ENCODE measurements at regions not wholly inside any gene's neighbourhood (a gene's known extent, or its start where the extent isn't known, plus 50 kb on each side); places are given as distances from the start of the nearest gene placed in this dataset.
"Not testable (repeated sequence)": the region's sequence is repeated elsewhere in the genome, so short reads cannot be mapped to it uniquely, and the experiment has no call there.

DNA sequence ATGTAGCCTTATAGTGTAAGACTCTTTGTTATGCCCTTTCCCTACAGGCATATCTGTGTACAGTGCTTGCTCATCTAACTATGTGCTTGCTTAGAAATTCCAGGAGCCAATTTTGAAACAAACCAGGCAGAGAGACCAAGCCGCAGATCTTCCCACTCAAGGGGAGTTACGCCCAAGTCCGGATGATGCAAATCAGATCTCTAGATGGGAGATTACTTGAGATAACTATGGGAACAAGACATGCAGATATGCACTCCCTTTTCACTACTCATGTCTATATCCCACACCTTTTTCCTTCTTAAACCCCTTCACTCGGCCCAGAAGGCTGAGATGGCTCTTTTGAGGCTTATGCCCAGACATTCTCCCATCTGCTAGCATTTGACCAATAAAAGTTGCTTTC, 179.7 kb upstream of the ZNF658 start:
- H3K9me3 ChIP-seq; H3K4me1 ChIP-seq; ATAC-seq; H3K27me3 ChIP-seq; H3K4me3 ChIP-seq; H3K36me3 ChIP-seq; intact Hi-C loops (cut with DNase I); DNase-seq; H3K27ac ChIP-seq: not testable (repeated sequence)
- WGBS, 2 donors = no CpG with 5 or more reads among the region's 4 CpGs

DNA sequence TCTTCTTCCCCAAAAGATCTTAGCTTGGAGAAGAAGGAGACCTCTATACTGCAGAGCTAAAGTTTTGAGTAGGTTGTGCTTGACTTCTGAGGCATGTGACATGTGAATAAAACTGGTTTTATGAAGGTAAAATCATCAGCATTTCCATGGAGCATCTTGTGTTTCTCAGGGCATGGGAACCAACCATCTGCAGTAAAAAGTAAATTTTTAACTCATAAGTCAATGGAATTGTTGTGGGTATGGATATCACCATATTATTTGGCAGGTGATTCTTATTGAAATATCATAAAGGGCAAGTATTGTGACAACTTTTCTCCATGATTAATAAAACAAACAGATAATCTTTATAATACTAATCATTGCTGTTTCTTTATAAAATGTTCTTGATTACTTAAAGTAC, 173.0 kb upstream of the ZNF658 start:
- H3K9me3 ChIP-seq; H3K27ac ChIP-seq; H3K4me3 ChIP-seq; intact Hi-C loops (cut with DNase I); H3K36me3 ChIP-seq; ATAC-seq; H3K4me1 ChIP-seq; H3K27me3 ChIP-seq; DNase-seq: not testable (repeated sequence)

DNA sequence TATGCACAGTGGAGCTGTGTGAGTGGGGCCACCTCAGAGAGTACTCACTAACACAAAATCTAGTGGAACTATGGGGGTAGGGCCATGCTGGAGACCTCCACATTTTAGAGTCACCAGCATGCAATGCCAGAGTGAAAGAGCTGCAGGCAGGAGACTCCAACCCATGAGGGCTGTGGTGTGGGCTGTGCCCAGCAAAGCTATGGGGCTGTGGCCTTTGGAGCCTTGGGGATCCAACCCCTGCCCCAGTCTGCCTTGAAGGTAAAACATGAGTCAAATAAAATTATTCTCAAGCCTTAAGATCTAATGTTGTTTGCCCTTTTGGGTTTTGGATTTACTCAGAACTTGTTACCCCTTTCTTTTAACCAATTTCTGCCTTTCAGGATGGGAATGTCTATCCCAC, 163.8 kb upstream of the ZNF658 start:
- intact Hi-C loops (cut with DNase I); H3K4me3 ChIP-seq; H3K4me1 ChIP-seq; H3K36me3 ChIP-seq; H3K27ac ChIP-seq; ATAC-seq; DNase-seq; H3K27me3 ChIP-seq; H3K9me3 ChIP-seq: not testable (repeated sequence)

DNA sequence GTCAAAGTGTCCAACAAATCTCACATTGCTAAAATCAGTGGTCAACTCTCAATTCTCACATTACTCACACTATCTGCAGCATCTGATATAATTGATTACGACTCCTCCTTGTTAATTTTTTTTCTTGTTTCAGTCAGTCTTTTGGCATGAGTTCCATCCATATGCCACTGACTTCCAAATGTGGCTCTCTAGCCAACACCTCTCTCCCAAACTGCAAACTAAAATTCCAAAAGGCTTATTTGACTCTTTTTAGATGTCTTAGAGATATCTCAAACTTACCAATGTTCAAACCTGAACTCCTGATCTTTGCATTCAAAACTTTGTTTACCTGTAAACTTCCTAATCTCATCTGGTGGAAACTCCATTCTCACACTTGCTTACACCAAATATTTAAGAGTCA, 162.1 kb upstream of the ZNF658 start:
- intact Hi-C loops (cut with DNase I); H3K27me3 ChIP-seq; H3K4me3 ChIP-seq; DNase-seq; H3K4me1 ChIP-seq; H3K9me3 ChIP-seq; ATAC-seq; H3K27ac ChIP-seq; H3K36me3 ChIP-seq: not testable (repeated sequence)
- 79 to 85% methylated on average over 1 of the region's 1 CpG for WGBS, 2 donors

DNA sequence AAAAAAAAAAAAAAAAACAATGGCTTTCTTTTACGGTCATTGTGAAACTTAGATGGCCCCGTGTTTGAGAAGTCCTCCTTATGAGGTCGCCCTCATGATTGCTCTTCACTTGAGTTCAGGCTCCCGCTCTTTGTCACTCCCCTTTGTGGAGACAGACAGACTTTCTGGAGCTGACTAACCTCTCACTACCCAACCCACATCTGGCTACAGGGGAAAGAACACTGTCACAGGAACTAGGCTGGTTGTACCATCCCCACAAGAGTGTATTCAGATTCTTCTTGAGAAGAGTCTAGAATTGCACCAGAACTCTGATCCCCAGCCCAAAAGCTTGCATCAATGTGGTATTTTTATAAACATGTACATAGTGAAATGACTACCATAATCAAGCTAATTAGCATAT, 160.4 kb upstream of the ZNF658 start:
- H3K9me3 ChIP-seq; H3K27me3 ChIP-seq; H3K4me3 ChIP-seq; H3K4me1 ChIP-seq; H3K27ac ChIP-seq; H3K36me3 ChIP-seq; intact Hi-C loops (cut with DNase I); ATAC-seq; DNase-seq: not testable (repeated sequence)
- no CpG with 5 or more reads among the region's 4 CpGs for WGBS, 2 donors

DNA sequence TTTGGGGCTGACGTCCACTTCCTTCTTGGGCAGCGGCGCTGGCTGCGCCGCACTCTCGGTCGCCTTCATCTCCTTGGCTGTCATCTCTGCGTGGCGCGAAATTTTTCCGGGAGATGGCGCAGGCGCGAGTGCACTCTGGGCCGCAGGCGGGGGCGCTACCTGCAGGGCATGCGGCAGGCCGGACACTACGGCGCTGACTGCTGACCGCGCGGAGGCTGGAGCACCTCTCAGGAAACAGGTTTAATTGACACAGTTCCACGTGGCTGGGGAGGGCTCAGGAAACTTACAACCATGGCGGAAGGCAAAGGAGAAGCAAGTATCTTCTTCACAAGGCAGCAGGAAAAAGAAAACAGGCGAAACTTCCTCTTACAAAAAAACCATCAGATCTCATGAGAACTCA, 154.7 kb upstream of the ZNF658 start:
- H3K27ac ChIP-seq; H3K36me3 ChIP-seq; H3K27me3 ChIP-seq; H3K4me3 ChIP-seq; intact Hi-C loops (cut with DNase I); ATAC-seq; H3K9me3 ChIP-seq; DNase-seq; H3K4me1 ChIP-seq: not testable (repeated sequence)
- 83 to 86% methylated on average over 12 to 14 of the region's 27 CpGs for WGBS, 2 donors

DNA sequence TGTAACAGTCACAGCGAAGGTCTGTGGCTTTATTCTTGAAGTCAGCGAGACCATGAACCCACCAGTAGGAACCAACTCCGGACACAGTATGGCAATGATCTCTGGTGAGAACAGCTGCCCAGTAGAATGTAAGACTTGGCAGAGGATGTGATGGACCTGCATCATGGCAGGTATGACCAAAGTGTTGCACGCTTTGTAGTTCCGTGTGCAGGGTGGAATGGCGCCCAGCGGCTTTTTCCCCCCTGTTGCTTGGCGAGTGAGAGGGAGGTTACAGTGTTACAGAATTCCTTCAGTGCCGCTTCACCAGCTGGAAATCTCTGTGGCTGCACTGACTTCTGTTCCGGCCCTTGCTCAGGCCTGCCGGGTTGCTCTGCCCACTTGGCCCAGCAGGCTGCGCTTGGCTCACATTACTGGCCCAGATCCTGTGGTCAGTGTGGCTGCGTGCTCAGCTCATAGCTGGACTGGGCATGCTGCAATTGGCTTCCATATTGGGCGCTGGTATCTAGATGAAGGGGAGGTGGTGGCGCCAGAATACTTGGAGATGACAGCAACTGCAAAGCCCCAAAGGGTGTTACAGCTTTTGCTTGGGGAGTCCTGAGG, 148.1 kb upstream of the ZNF658 start:
- H3K36me3 ChIP-seq; DNase-seq; H3K27me3 ChIP-seq; H3K4me3 ChIP-seq; ATAC-seq; H3K9me3 ChIP-seq; H3K27ac ChIP-seq; intact Hi-C loops (cut with DNase I); H3K4me1 ChIP-seq: not testable (repeated sequence)
- 93% methylated on average over 8 to 9 of the region's 15 CpGs for WGBS, 2 donors

DNA sequence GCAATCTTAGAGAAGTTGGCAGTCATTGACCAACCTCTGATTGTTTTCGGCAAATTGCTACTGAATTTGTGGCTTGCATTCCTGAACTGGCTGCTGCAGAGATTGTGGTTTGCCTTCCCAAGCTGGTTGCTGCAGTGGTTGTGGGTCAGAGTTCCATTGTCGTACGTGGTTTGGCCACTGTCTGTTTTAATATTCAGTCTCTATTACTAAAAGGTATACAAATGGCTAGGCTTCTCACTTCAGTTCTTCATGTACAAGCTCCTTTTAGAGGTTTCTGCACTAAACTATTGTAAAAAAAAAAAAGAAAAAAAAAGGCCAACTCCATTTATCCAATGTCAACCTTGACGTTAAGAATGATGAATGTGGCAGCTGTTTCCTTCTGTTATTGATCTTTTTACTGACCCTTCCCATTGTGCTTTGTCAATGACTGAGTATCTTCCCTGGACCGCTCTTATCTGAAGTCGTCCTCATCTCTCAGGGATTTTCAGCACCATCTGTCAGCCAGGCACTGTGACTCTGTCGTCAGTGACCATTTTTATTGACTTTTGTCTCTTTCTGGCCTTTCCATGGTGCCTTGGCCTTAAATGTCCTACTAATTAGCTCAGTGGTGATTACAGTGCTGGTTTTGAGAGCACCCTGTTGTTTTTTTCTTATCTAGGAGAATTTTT, 140.6 kb upstream of the ZNF658 start:
- DNase-seq; ATAC-seq; intact Hi-C loops (cut with DNase I); H3K27me3 ChIP-seq; H3K4me3 ChIP-seq; H3K27ac ChIP-seq; H3K36me3 ChIP-seq; H3K4me1 ChIP-seq; H3K9me3 ChIP-seq: not testable (repeated sequence)
- 13 to 49% methylated on average over 3 of the region's 7 CpGs for WGBS, 2 donors

DNA sequence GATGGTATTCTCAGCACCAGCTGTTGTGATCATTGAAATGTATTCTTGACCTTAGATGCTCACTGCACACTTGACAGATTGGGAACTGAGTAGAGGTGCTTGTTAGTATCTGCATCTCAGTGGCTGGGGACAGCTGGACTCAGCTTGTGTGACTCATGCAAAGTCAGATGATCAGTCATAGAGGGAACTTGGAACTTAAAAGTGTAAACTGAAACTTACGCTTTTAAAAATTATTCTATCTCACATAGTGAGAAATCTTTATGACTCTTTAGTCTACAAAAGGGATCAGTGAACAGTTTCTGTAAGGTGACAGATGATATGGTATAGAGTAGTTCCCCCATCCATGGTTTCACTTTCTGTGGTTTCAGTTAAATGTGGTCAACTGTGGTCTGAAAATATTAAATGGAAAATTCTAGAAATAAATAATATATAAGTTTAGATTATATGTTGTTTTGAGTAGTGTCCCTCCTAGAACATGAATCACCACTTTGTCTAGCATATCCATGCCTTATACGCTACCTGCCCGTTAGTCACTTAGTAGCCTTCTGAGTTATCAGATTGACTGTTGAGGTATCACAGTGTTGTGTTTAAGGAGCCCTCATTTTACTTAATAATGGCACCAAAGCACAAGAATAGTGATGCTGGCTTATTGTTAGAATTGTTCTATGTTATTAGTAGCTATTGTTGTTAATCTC, 135.6 kb upstream of the ZNF658 start:
- intact Hi-C loops (cut with DNase I); H3K9me3 ChIP-seq; H3K27ac ChIP-seq; ATAC-seq; H3K4me3 ChIP-seq; DNase-seq; H3K36me3 ChIP-seq; H3K27me3 ChIP-seq; H3K4me1 ChIP-seq: not testable (repeated sequence)
- no CpG with 5 or more reads among the region's 3 CpGs for WGBS, 2 donors

DNA sequence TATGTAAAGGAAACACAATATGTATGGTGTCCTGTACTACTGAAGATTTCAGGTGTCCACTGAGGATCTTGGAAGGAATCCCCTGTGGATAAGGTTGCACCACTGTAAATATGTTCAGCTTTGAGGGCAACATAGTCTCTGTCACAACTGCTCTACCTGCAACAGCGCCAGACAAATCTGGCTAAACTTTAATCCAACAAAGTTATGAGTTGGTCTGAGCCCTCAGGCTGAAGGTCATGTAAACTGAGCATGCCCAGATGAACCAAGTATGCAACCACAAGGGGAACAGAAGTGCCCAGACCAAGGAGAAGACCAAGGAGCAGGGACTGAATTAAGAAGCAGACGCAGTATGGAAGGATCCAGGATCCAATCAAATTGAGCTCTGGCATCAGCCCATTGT, 135.0 kb upstream of the ZNF658 start:
- H3K36me3 ChIP-seq; H3K27me3 ChIP-seq; H3K27ac ChIP-seq; H3K4me1 ChIP-seq; DNase-seq; intact Hi-C loops (cut with DNase I); ATAC-seq; H3K4me3 ChIP-seq; H3K9me3 ChIP-seq: not testable (repeated sequence)
- no CpG with 5 or more reads among the region's 2 CpGs for WGBS, 2 donors

DNA sequence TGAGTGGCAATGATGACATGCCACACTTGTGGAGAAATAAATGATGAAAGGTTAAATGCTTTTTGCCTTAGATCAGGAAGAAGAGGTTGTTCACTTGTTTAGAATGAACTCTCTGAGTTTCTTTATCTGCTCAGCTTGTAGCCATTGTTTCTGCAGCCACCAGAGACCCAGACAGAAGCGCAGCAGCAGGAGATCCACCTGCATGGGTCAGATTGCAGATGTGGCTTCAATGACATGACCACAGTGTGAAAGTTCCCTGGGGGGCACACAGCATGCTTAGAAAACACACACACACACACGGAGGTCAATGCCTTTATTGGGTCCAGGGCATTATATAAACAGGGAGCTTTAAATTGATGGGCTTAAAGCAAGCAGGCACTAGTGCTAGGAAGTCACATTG, 129.0 kb upstream of the ZNF658 start:
- intact Hi-C loops (cut with DNase I); H3K4me1 ChIP-seq; DNase-seq; H3K27me3 ChIP-seq; H3K4me3 ChIP-seq; H3K27ac ChIP-seq; H3K9me3 ChIP-seq; H3K36me3 ChIP-seq; ATAC-seq: not testable (repeated sequence)
- WGBS, 2 donors = 17% methylated on average over 1 of the region's 2 CpGs; no CpG with 5 or more reads in 1 of the 2 donors

DNA sequence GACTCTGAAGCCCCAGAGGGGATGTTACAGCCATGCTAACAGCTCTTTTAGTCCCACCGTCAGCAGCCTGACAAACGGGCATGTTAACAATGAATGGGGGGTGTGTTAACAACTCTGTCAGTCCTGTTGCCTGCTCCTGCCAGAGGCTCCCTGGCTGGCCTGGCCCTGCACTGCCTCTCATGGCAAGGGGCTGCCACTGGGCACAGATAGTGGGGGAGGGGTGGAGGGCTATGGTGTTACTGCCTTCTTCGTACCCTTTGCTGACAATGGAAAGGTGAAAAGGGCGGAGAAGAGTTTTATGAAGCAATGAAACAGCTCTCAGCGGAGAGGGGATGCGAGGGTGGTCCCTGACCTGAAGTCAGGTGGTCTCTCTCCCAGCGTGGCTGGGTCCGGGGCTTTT, 125.9 kb upstream of the ZNF658 start:
- H3K36me3 ChIP-seq; DNase-seq; H3K27me3 ChIP-seq; H3K4me3 ChIP-seq; H3K4me1 ChIP-seq; intact Hi-C loops (cut with DNase I); H3K9me3 ChIP-seq; ATAC-seq; H3K27ac ChIP-seq: not testable (repeated sequence)
- WGBS, 2 donors = 94 to 96% methylated on average over 6 of the region's 8 CpGs
